Activated T-helper 17 cell treated with anti-CD3 and anti-CD28 coated beads, Interleukin-2, amount 50 U/mL, for 72 hours (primary cell): ENCODE measurements at regions not wholly inside any gene's neighbourhood (a gene's known extent, or its start where the extent isn't known, plus 50 kb on each side); places are given as distances from the start of the nearest gene placed in this dataset.
"Not testable (repeated sequence)": the region's sequence is repeated elsewhere in the genome, so short reads cannot be mapped to it uniquely, and the experiment has no call there.

Source experiments
- ATAC-seq: fragments of 150-1000 bp; cut with Tn5 transposase; replicated peaks from 2 replicates; pipeline ENCODE4 v1.10.0; 2021; ENCODE audit warnings: mild to moderate bottlenecking, moderate library complexity
- H3K27ac Mint-ChIP-seq: one replicate; pipeline ENCODE4 v1.8.0; 2022; ENCODE audit warnings: mixed read lengths
- H3K27me3 Mint-ChIP-seq: one replicate; pipeline ENCODE4 v1.8.0; 2022; ENCODE audit warnings: mixed read lengths
- H3K36me3 Mint-ChIP-seq: one replicate; pipeline ENCODE4 v1.8.0; 2022; ENCODE audit warnings: low read depth, mild to moderate bottlenecking, mixed read lengths
- H3K4me1 Mint-ChIP-seq: one replicate; pipeline ENCODE4 v1.8.0; 2022; ENCODE audit warnings: mixed read lengths
- H3K4me3 Mint-ChIP-seq: one replicate; pipeline ENCODE4 v1.8.0; 2022; ENCODE audit warnings: mild to moderate bottlenecking, mixed read lengths
- H3K9me3 Mint-ChIP-seq: one replicate; pipeline ENCODE4 v1.8.0; 2022; ENCODE audit warnings: mixed read lengths

DNA sequence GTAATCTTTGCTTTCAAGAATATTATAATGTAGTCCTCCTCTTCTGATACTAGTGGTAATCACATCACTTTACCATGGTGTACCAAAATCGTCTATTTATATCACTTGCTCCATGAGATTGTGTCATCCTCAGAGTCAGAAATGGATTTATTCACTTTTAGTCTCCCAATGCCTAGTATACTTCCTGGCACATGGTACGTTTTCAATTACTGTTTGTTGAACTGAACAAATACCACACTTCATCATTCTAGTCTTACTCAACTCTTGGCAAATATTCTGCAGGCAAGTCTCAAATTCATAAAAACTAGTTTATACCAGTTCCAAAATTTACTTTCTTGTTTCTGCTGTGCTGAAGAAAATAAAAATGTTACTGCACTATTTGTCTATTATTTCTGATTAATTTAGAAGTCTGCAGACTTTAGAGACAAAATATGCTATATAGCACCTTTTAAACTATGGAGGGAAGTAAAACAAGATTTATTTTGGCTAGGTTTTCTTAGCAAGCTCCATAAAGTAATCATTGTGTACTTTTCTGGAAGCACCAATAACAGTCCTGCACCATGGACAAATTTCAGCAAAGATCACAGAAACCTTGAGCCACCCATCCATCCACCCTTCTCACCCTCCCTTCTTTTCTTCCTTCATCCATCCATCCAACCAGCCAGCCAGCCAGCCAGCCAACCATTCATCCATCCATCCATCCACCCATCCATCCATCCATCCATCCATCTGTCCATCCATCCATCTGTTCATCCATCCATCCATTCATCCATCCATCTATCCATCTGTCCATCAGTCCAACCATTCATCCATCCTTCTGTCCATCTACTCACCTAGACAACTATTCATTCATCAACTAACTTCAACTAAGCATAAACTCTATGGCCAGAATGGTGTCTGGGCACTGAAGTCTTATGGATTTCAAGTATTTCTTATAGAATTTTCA lies 102.1 kb upstream of the STMND1 start:
- H3K4me3 Mint-ChIP-seq: no peak overlapping the region
- no peak for ATAC-seq
- H3K27ac Mint-ChIP-seq: no peak overlapping the region
- peaks cover 4% of the 10 kb centered on the region for H3K9me3 Mint-ChIP-seq
- H3K4me1 Mint-ChIP-seq: no peaks in the 10 kb centered on the region
- H3K27me3 Mint-ChIP-seq: peaks cover 65% of the 10 kb centered on the region
- no peaks in the 10 kb centered on the region for H3K36me3 Mint-ChIP-seq

GRCh38 chr6:16998461-16998860 lies 103.4 kb upstream of the STMND1 start:
- no peak overlapping the region for H3K4me3 Mint-ChIP-seq
- no peaks in the 10 kb centered on the region for H3K4me1 Mint-ChIP-seq
- peaks cover 4% of the 10 kb centered on the region for H3K9me3 Mint-ChIP-seq
- peaks cover 64% of the 10 kb centered on the region for H3K27me3 Mint-ChIP-seq
- ATAC-seq: no peak
- H3K27ac Mint-ChIP-seq: no peak overlapping the region
- no peaks in the 10 kb centered on the region for H3K36me3 Mint-ChIP-seq

GRCh38 chr6:16995511-16996250 lies 106.2 kb upstream of the STMND1 start:
- Mint-ChIP-seq H3K4me3 (no peak overlapping the region), H3K4me1 (no peaks in the 10 kb centered on the region), H3K9me3 (peaks cover 8% of the 10 kb centered on the region), H3K27me3 (peaks cover 54% of the 10 kb centered on the region), H3K36me3 (no peaks in the 10 kb centered on the region), H3K27ac (no peak overlapping the region)
- no peak for ATAC-seq

- Mint-ChIP-seq H3K4me1 (no peaks in the 10 kb centered on the region), H3K9me3 (peaks cover 14% of the 10 kb centered on the region), H3K27ac (no peak overlapping the region), H3K36me3 (no peaks in the 10 kb centered on the region), H3K27me3 (peaks cover 44% of the 10 kb centered on the region), H3K4me3 (no peak overlapping the region)
- no peak for ATAC-seq
These were observed 108.5 kb upstream of the STMND1 start for GRCh38 chr6:16993396-16993795.

DNA sequence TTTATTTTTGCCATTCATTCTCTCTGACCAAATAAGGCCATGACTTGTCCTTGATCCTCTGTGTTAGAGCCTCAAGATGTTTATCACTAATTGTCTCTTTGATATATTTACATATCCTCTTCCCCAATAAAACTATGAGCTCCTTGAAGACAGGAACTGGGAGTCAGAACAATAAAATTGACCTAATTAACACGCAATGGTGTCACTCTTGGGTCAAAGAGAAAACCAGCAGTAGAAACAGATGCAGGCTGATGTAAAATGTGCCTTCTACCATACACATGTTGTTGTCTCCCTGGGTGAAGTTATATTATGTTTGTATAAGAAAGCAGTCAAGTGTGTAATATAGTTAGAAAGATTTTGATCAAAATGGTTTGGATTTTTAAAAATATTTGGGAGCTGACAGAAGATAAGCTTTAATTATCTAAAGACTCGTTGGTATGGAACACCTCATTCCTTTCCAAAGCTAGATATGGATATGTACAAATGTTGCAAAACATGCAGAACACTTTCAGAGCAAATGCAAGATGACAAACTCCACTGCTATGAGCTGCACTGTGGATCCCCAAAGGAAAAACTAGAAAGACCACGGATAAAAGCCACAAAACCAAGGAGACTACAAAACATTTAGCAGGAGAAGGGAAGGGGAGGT lies 109.7 kb upstream of the STMND1 start:
- Mint-ChIP-seq H3K9me3 (peaks cover 10% of the 10 kb centered on the region), H3K27ac (no peak overlapping the region), H3K36me3 (no peaks in the 10 kb centered on the region), H3K4me1 (no peaks in the 10 kb centered on the region), H3K4me3 (no peak overlapping the region), H3K27me3 (peaks cover 41% of the 10 kb centered on the region)
- no peak for ATAC-seq

GRCh38 chr6:16989976-16990375 lies 111.9 kb upstream of the STMND1 start:
- H3K4me3 Mint-ChIP-seq, H3K4me1 Mint-ChIP-seq, ATAC-seq, H3K36me3 Mint-ChIP-seq, H3K9me3 Mint-ChIP-seq, H3K27ac Mint-ChIP-seq: not testable (repeated sequence)
- peaks cover 37% of the 10 kb centered on the region for H3K27me3 Mint-ChIP-seq

DNA sequence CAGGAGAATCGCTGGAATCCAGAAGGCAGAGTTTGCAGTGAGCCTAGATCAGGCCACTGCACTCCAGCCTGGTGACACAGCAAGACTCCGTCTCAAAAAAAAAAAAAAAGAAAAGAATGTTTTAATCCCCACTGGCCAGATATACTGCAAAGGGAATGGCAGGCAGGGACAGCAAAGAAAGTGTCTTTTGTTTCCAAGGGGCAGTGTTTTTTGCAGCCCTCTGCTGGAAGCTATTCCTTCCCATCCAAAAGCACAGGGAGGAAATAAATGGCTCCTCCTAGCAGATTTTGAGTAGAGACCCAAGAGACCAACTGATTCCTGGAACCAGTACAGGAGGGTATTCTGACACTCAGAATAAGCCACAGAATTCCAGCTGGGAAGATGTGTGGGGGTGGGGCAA lies 112.5 kb upstream of the STMND1 start:
- no peak for ATAC-seq
- Mint-ChIP-seq H3K4me1 (no peaks in the 10 kb centered on the region), H3K4me3 (no peak overlapping the region), H3K36me3 (no peaks in the 10 kb centered on the region), H3K9me3 (peaks cover 10% of the 10 kb centered on the region), H3K27me3 (peaks cover 42% of the 10 kb centered on the region), H3K27ac (no peak overlapping the region)

- Mint-ChIP-seq H3K36me3 (no peaks in the 10 kb centered on the region), H3K4me1 (no peaks in the 10 kb centered on the region), H3K27ac (no peak overlapping the region), H3K4me3 (no peak overlapping the region), H3K9me3 (peaks cover 10% of the 10 kb centered on the region), H3K27me3 (peaks cover 42% of the 10 kb centered on the region)
- ATAC-seq: no peak
These were observed 113.9 kb upstream of the STMND1 start for GRCh38 chr6:16987996-16988395.

DNA sequence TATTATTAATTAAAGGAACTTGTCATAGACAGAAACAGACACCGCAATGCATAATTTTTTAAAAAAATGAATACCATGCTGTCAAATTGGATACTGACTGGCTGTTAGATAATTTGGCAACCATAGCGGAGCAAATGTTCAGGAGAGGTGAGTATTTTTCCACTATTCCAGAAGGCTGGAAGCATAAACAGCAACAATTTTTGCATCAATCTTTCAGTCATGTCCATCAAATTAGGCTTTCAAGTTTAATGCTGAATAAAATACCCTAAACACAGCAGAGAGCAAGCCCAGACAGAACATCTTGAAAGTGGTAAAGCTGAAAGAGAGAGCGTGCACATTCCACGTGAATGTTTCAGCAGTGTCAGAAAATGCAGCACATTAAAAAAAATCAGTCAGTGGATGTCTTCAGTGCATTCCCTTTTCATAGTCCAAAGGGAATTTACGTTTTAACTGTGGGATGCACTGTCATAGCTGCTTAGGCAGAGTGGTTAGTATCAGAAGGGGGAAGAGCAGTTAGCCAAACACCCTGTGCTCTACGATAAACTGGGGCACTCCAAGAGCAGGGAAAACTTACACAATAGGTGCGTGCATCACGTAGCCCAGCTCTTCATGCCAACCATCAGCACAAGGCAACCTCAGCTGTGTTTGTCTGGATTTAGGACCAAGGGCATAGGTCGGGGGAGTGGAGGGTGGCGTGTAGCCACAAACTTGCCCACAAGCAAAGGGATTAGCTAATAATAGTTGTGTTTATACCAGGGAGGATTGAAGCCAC lies 116.2 kb upstream of the STMND1 start:
- ATAC-seq: no peak
- H3K27ac Mint-ChIP-seq: no peak overlapping the region
- H3K4me1 Mint-ChIP-seq: no peaks in the 10 kb centered on the region
- H3K9me3 Mint-ChIP-seq: peaks cover 7% of the 10 kb centered on the region
- H3K27me3 Mint-ChIP-seq: peaks cover 36% of the 10 kb centered on the region
- H3K36me3 Mint-ChIP-seq: no peaks in the 10 kb centered on the region
- no peak overlapping the region for H3K4me3 Mint-ChIP-seq

DNA sequence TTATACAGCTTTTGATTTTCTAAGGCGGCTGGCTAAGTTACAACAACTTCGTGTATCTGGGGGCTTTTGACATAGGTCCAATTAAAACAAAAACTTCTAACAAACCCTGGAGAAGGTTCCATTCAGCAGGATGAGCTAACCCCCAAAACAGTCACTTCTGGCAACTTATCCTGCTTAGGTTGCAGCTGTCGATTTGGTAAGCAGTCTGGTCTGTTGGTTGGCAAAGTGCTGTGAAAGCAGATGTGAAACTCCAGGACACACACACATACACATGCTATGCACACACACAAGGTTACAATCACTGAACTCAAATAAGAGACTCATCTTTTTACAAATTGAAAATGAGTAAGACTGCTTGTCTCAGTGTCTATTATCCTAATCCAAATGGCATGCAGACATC lies 119.0 kb upstream of the STMND1 start:
- Mint-ChIP-seq H3K4me1 (no peaks in the 10 kb centered on the region), H3K9me3 (no peaks in the 10 kb centered on the region), H3K27me3 (peaks cover 46% of the 10 kb centered on the region), H3K4me3 (no peak overlapping the region), H3K27ac (no peak overlapping the region), H3K36me3 (no peaks in the 10 kb centered on the region)
- ATAC-seq: no peak

DNA sequence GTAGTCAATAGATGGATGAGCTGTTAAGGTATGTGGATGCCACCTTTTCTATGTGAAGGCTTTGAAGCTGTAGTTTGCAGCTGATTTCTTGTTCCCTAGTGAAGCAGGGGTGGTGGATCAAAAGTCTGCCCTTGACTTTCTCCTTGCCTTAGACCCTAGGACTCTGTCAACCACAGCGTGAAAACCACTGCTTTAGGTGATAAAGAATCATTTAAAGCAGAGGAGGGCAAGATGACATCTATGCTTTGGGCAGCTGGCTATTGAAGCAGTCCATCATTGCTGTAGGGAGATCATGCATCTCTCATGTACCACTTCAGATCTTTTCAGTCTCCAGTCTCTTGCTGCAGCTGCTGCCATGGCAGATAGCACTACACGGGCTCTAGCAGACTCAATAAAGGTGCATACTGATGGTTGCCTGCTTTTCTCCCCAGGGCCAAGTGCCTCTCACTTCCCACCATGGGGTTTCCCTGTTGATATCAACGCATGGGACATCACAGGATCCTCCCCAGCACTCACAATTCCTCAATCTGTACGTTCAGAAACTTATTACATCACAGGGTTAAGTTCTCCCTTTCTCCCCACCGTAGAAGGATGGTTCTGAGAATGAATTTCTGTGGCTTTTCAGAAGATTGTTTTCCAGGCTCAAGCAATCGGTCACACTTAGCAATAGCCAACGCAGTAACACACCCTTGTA lies 122.0 kb upstream of the STMND1 start:
- Mint-ChIP-seq H3K9me3 (no peaks in the 10 kb centered on the region), H3K4me1 (no peaks in the 10 kb centered on the region), H3K27ac (no peak overlapping the region), H3K36me3 (no peaks in the 10 kb centered on the region), H3K27me3 (peaks cover 57% of the 10 kb centered on the region), H3K4me3 (no peak overlapping the region)
- no peak for ATAC-seq

DNA sequence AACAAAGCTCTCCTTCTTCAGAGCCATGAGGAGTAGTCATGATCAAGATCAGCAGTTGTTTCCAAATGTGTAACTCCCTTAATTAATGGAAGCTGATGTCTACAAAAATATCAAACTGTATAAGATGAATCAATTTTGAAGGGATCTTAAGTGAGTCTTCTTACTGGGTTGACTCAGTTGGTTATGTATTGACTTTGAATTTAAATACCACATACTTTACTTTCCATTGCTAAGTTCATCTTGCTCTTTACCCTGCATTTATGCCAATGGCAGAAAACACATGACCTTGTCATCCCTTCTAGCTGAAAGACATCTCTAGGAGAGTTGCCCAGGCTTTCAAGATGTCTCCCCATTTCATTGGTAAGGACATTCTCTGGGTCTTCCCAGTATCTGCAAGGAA lies 123.2 kb upstream of the STMND1 start:
- Mint-ChIP-seq H3K4me1 (no peaks in the 10 kb centered on the region), H3K36me3 (no peaks in the 10 kb centered on the region), H3K27ac (no peak overlapping the region), H3K27me3 (peaks cover 52% of the 10 kb centered on the region), H3K9me3 (no peaks in the 10 kb centered on the region), H3K4me3 (no peak overlapping the region)
- peak; percentile 26 for ATAC-seq

- H3K27ac Mint-ChIP-seq: no peak overlapping the region
- no peak overlapping the region for H3K4me3 Mint-ChIP-seq
- no peaks in the 10 kb centered on the region for H3K36me3 Mint-ChIP-seq
- H3K4me1 Mint-ChIP-seq: no peaks in the 10 kb centered on the region
- no peaks in the 10 kb centered on the region for H3K9me3 Mint-ChIP-seq
- peaks cover 59% of the 10 kb centered on the region for H3K27me3 Mint-ChIP-seq
- no peak for ATAC-seq
These were observed 125.3 kb upstream of the STMND1 start for GRCh38 chr6:16976385-16977183.
